WERI-Rb-1 (cell line): ENCODE measurements at regions not wholly inside any gene's neighbourhood (a gene's known extent, or its start where the extent isn't known, plus 50 kb on each side); places are given as distances from the start of the nearest gene placed in this dataset.

Source experiments
- DNase-seq: peaks from one replicate; pipeline ENCODE4 v3.0.0-alpha.2; 2020
- H3K27ac ChIP-seq: fragments of 250-450 bp; sonication (Bioruptor Pico); 2 replicates; pipeline ENCODE4 v1.5.1; 2020; ENCODE audit warnings: mild to moderate bottlenecking, moderate library complexity
- H3K27me3 ChIP-seq: fragments of 250-450 bp; sonication (Bioruptor Pico); 2 replicates; pipeline ENCODE4 v1.5.1; 2021; ENCODE audit warnings: mild to moderate bottlenecking, low read depth, moderate library complexity; ENCODE audit not compliant: insufficient read depth, severe bottlenecking
- H3K36me3 ChIP-seq: fragments of 250-450 bp; sonication (Bioruptor Pico); 2 replicates; pipeline ENCODE4 v1.5.1; 2020; ENCODE audit warnings: mild to moderate bottlenecking, moderate library complexity
- H3K4me3 ChIP-seq: 2 replicates; pipeline ENCODE4 v1.5.1; 2011; ENCODE audit warnings: low read depth, mild to moderate bottlenecking, control low read depth, low read length
- H3K9me3 ChIP-seq: fragments of 250-450 bp; sonication (Bioruptor Pico); 2 replicates; pipeline ENCODE4 v1.5.1; 2021; ENCODE audit warnings: mild to moderate bottlenecking, moderate library complexity; ENCODE audit not compliant: severe bottlenecking
- TF ChIP-seq, protein P1 (sequence below): IDR thresholded peaks from 2 replicates; pipeline ENCODE4 v1.5.1; 2011; ENCODE audit warnings: low read depth, mild to moderate bottlenecking, control low read depth, inconsistent platforms, low read length

- TF ChIP-seq, protein P1, sequence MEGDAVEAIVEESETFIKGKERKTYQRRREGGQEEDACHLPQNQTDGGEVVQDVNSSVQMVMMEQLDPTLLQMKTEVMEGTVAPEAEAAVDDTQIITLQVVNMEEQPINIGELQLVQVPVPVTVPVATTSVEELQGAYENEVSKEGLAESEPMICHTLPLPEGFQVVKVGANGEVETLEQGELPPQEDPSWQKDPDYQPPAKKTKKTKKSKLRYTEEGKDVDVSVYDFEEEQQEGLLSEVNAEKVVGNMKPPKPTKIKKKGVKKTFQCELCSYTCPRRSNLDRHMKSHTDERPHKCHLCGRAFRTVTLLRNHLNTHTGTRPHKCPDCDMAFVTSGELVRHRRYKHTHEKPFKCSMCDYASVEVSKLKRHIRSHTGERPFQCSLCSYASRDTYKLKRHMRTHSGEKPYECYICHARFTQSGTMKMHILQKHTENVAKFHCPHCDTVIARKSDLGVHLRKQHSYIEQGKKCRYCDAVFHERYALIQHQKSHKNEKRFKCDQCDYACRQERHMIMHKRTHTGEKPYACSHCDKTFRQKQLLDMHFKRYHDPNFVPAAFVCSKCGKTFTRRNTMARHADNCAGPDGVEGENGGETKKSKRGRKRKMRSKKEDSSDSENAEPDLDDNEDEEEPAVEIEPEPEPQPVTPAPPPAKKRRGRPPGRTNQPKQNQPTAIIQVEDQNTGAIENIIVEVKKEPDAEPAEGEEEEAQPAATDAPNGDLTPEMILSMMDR = no peak
These were observed 179.6 kb upstream of the THRB start for GRCh38 chr3:24674261-24674660.

DNA sequence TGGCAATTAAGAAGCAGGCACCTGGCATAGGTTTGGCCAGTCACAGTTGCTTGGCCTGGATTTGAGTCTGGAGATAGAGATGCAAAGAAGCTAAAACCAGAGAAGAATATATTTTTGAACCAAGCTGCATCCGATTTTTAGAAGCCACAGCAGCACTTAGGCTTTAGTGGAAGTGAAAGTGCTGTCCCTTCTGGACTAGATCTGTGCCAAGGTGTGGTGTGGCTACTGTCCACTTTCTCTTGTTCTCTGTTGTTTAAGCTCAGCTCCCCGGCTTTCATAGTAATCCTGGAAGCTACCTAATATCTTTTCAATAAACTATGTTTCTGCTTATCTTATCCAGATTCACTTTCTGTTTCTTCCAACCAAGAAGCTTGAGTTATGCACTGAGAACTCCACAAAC, 183.4 kb upstream of the THRB start:
- Histone ChIP-seq H3K36me3 (no peaks in the 10 kb centered on the region), H3K27me3 (no peaks in the 10 kb centered on the region), H3K9me3 (no peaks in the 10 kb centered on the region), H3K4me3 (no peak overlapping the region), H3K27ac (no peak overlapping the region)
- DNase-seq = no peak
- TF ChIP-seq, protein P1 = no peak

More at GRCh38 chr3:24674261-24674660, 179.6 kb upstream of the THRB start:
- H3K27ac ChIP-seq = no peak overlapping the region
- no peaks in the 10 kb centered on the region for H3K36me3 ChIP-seq
- DNase-seq = no peak
- no peak overlapping the region for H3K4me3 ChIP-seq
- H3K27me3 ChIP-seq = no peaks in the 10 kb centered on the region
- H3K9me3 ChIP-seq = no peaks in the 10 kb centered on the region

DNA sequence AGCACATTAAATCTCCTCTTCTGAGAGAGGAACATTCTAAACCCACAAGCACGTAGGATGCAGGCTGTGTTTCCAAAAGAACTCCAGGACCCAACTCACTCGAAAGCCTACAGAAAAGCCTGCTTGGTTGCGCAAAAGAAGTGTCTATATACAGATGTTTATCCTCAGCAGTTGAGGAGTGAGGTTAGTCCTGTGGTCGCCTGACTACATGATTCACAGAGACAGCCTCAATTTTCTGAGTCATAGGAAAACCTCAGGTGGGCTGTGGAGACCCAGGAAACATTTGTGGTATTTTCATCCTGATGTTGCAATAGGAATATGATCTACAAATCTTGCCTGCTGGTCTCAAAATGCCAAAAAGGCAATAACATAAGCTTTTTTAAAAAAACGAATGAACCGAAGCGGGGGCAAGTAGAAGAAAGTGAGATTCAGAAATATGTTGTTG, 183.8 kb upstream of the THRB start:
- no peak overlapping the region for H3K27ac ChIP-seq
- no peaks in the 10 kb centered on the region for H3K9me3 ChIP-seq
- TF ChIP-seq, protein P1 = no peak
- DNase-seq = no peak
- no peak overlapping the region for H3K4me3 ChIP-seq
- no peaks in the 10 kb centered on the region for H3K27me3 ChIP-seq
- H3K36me3 ChIP-seq = no peaks in the 10 kb centered on the region

- TF ChIP-seq, protein P1 = no peak
- Histone ChIP-seq H3K36me3 (no peaks in the 10 kb centered on the region), H3K27me3 (no peaks in the 10 kb centered on the region), H3K27ac (no peak overlapping the region), H3K9me3 (no peaks in the 10 kb centered on the region), H3K4me3 (no peak overlapping the region)
- no peak for DNase-seq
These were observed 184.8 kb upstream of the THRB start for GRCh38 chr3:24679429-24679828.

GRCh38 chr3:24680214-24680967, 185.7 kb upstream of the THRB start:
- DNase-seq = peak; percentile 70
- Histone ChIP-seq H3K9me3 (no peaks in the 10 kb centered on the region), H3K27ac (no peak overlapping the region), H3K36me3 (no peaks in the 10 kb centered on the region), H3K4me3 (no peak overlapping the region), H3K27me3 (no peaks in the 10 kb centered on the region)
- TF ChIP-seq, protein P1 = peak; percentile 88

- H3K27ac ChIP-seq = no peak overlapping the region
- DNase-seq = no peak
- no peaks in the 10 kb centered on the region for H3K27me3 ChIP-seq
- no peak overlapping the region for H3K4me3 ChIP-seq
- no peaks in the 10 kb centered on the region for H3K9me3 ChIP-seq
- H3K36me3 ChIP-seq = no peaks in the 10 kb centered on the region
- TF ChIP-seq, protein P1 = no peak
These were observed 187.5 kb upstream of the THRB start for GRCh38 chr3:24682141-24682547.
